HepG2 (cell line): ENCODE measurements at regions not wholly inside any gene's neighbourhood (a gene's known extent, or its start where the extent isn't known, plus 50 kb on each side); places are given as distances from the start of the nearest gene placed in this dataset.

Experiments
- ATAC-seq: fragments of 200-7000 bp; cut with Tn5 transposase; 3 replicates; pipeline ENCODE4 v1.9.1; 2020; ENCODE audit warnings: mild to moderate bottlenecking, moderate library complexity
- BruUV-seq: library from RNA; stranded (reverse); fragments of 400-500 nt; replicated peaks from 2 replicates; lab custom pipeline; 2021; lab: Mats Ljungman, UMichigan
- CTCF ChIA-PET: fragments of 300-600 bp; formaldehyde crosslinking; extraction: SDS; loops from one replicate; lab custom pipeline; 2021; ENCODE audit warnings: low total read pairs, inconsistent platforms, low intra/inter-chr PET ratio; lab: Yijun Ruan, JAX
- POLR2A ChIA-PET: fragments of 350-600 bp; sonication (Branson Sonifier 250); formaldehyde crosslinking; loops from one replicate; lab custom pipeline; 2020; ENCODE audit warnings: antibody characterized with exemption, inconsistent platforms; lab: Yijun Ruan, JAX
- DNase-seq: peaks from one replicate; pipeline ENCODE4 v3.0.0-alpha.2; 2015; ENCODE audit warnings: low spot score
- FAIRE-seq: peaks from 3 replicates; lab custom pipeline; 2011; peaks lifted over from hg19 to GRCh38; lab: Jason Lieb, UNC
- H2AFZ ChIP-seq: one replicate; pipeline ENCODE4 v1.6.1; 2011; ENCODE audit warnings: low read length, inconsistent platforms
- H3K27ac ChIP-seq: fragments of 300-600 bp; 3 replicates; pipeline ENCODE4 v1.8.0; 2011; ENCODE audit warnings: mixed run types, mild to moderate bottlenecking, mixed read lengths, low read length, inconsistent platforms; ENCODE audit not compliant: insufficient read depth; ENCODE audit errors: extremely low read length
- H3K27me3 ChIP-seq, 2 experiments: fragments of 200-600 bp in 1 of 2; 2 replicates in 1 of 2; 3 replicates in 1 of 2; pipeline versions ENCODE4 v1.6.0 to v1.8.0; 2011; ENCODE audit warnings: low read length in 2 of 2, mild to moderate bottlenecking in 2 of 2, moderate library complexity in 2 of 2, inconsistent platforms in 1 of 2; ENCODE audit not compliant: insufficient read depth in 2 of 2, control insufficient read depth in 1 of 2
- H3K36me3 ChIP-seq, 2 experiments: fragments of 200-600 bp in 1 of 2; replicated peaks in 1 of 2; 2 replicates in 1 of 2; 3 replicates in 1 of 2; pipeline versions ENCODE4 v1.5.1 to v1.8.0; 2011; ENCODE audit warnings: low read length in 2 of 2, inconsistent platforms in 1 of 2; ENCODE audit not compliant: insufficient read depth in 2 of 2, control insufficient read depth in 1 of 2
- H3K4me1 ChIP-seq: 2 replicates; pipeline ENCODE4 v1.5.1; 2012; ENCODE audit warnings: low read length, inconsistent platforms; ENCODE audit not compliant: insufficient read depth
- H3K4me2 ChIP-seq: 2 replicates; pipeline ENCODE4 v1.6.0; 2011; ENCODE audit warnings: low read depth, low read length, inconsistent platforms
- H3K4me3 ChIP-seq, 3 experiments: fragments of 200-600 bp in 1 of 3; sonication (generic), shearing (Covaris generic) in 1 of 3; replicated peaks in 1 of 3; 2 replicates each; pipeline ENCODE4 v1.5.1; 2011 to 2016; ENCODE audit warnings: low read length in 3 of 3, inconsistent platforms in 2 of 3, low read depth in 2 of 3, mild to moderate bottlenecking in 2 of 3, control low read depth in 1 of 3, mixed read lengths in 1 of 3; ENCODE audit not compliant: insufficient read depth in 1 of 3
- H3K79me2 ChIP-seq: one replicate; pipeline ENCODE4 v1.6.1; 2011; ENCODE audit warnings: low read length, inconsistent platforms; ENCODE audit not compliant: insufficient read depth
- H3K9ac ChIP-seq: 2 replicates; pipeline ENCODE4 v1.6.0; 2011; ENCODE audit warnings: mild to moderate bottlenecking, low read depth, low read length, inconsistent platforms; ENCODE audit not compliant: insufficient read depth
- H3K9me3 ChIP-seq: 2 replicates; pipeline ENCODE4 v1.5.1; 2012; ENCODE audit warnings: mild to moderate bottlenecking, low read length
- H4K20me1 ChIP-seq: 2 replicates; pipeline ENCODE4 v1.6.0; 2011; ENCODE audit warnings: inconsistent platforms, mild to moderate bottlenecking, low read length, moderate library complexity; ENCODE audit not compliant: insufficient read depth
- CCDC6 ChIP-seq: sonication (generic); formaldehyde crosslinking; IDR thresholded peaks from 2 replicates; pipeline ENCODE4 v1.8.1; 2022; ENCODE audit warnings: mild to moderate bottlenecking, missing genetic modification reagents, moderate library complexity
- CEBPB ChIP-seq: IDR thresholded peaks from 2 replicates; pipeline ENCODE4 v1.6.1; 2011; ENCODE audit warnings: low read depth, low read length, improper control_type of control experiment, borderline replicate concordance
- FOXP4 ChIP-seq: sonication (generic); formaldehyde crosslinking; IDR thresholded peaks from 2 replicates; pipeline ENCODE4 v1.4.0; 2020; ENCODE audit warnings: missing genetic modification reagents
- GLI4 ChIP-seq: sonication (generic); formaldehyde crosslinking; IDR thresholded peaks from 2 replicates; pipeline ENCODE4 v1.5.1; 2020; ENCODE audit warnings: missing genetic modification reagents, mild to moderate bottlenecking, moderate library complexity, borderline replicate concordance
- ZBTB39 ChIP-seq: sonication (generic); formaldehyde crosslinking; IDR thresholded peaks from 2 replicates; pipeline ENCODE4 v1.5.0; 2020; ENCODE audit warnings: missing genetic modification reagents
- ZBTB49 ChIP-seq: sonication (generic); formaldehyde crosslinking; IDR thresholded peaks from 2 replicates; pipeline ENCODE4 v1.4.0; 2020; ENCODE audit warnings: missing genetic modification reagents, borderline replicate concordance
- ZNF12 ChIP-seq: sonication (generic); formaldehyde crosslinking; IDR thresholded peaks from 2 replicates; pipeline ENCODE4 v1.5.0; 2020; ENCODE audit warnings: missing genetic modification reagents
- ZNF235 ChIP-seq: sonication (generic); formaldehyde crosslinking; IDR thresholded peaks from 2 replicates; pipeline ENCODE4 v1.8.1; 2023; ENCODE audit warnings: mild to moderate bottlenecking, missing genetic modification reagents, borderline replicate concordance
- ZNF496 ChIP-seq: sonication (generic); formaldehyde crosslinking; IDR thresholded peaks from 2 replicates; pipeline ENCODE4 v1.8.1; 2023; ENCODE audit warnings: mild to moderate bottlenecking, moderate library complexity, missing genetic modification reagents; ENCODE audit not compliant: insufficient replicate concordance
- ZNF768 ChIP-seq: sonication (generic); formaldehyde crosslinking; IDR thresholded peaks from 2 replicates; pipeline ENCODE4 v1.4.0; 2020; ENCODE audit warnings: missing genetic modification reagents
- WGBS: methylation state at CpG from one replicate; pipeline ENCODE4 v1.1.6; 2017; ENCODE audit warnings: low lambda C conversion rate; 5-methylcytosine and 5-hydroxymethylcytosine counted together
- in situ Hi-C: cut with HindIII; loops from 2 replicates; pipeline ENCODE4 v1.10.0; 2017; ENCODE audit warnings: low pct_unique_long_range_greater_than_20kb; ENCODE audit not compliant: extremely low pct_ligation_motif_present
- intact Hi-C: fragments of 100-400 bp; cut with micrococcal nuclease; formaldehyde crosslinking; loops from one replicate; pipeline ENCODE4 v1.10.0; 2022; ENCODE audit not compliant: unreplicated experiment

DNA sequence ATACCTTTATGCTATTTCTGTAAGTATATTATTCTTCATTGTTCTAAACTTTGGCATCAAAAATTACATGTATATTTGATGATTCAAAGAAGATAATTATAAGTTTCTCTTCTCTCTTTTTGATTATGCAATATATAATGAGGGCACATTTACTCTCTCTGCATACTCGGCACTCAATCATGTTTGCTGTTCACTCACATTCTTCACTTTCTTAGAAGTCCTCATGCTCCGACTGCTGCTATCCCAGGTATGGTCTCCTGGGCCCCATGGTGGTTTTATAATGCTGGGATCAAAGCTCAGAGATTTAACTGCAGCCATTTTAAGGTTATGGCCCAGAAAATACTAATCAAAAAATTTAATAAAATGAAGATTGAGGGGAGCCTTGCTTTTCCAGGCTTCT is 529.7 kb upstream of the IL12A start:
- no peak for DNase-seq
- Histone ChIP-seq H2AFZ (no peak overlapping the region), H3K79me2 (no peaks in the 10 kb centered on the region), H3K27ac (no peak overlapping the region), H3K36me3 (no peaks in the 10 kb centered on the region), H3K4me3 (no peak overlapping the region), H3K9ac (no peak overlapping the region), H3K4me1 (no peaks in the 10 kb centered on the region), H4K20me1 (no peaks in the 10 kb centered on the region)
- no TSS peak for BruUV-seq
- in situ Hi-C loops, result no loop called here
- POLR2A ChIA-PET, result no interaction called here
- WGBS, result 2% methylated on average over 2 of the region's 2 CpGs
- ATAC-seq, result no peak
- TF ChIP-seq ZBTB39 (no peak), CEBPB (0 out of 2 replicates have a peak, but pooled peaks have one; percentile 6)
- TF ChIP-seq, all 625 proteins: peak for 1
- Histone ChIP-seq H3K4me2 (no peak overlapping the region), H3K9me3 (no peaks in the 10 kb centered on the region), H3K27me3 (peaks cover 0 to under 1% of the 10 kb centered on the region in 2 experiments; a peak in 1 of 5 replicates)
- intact Hi-C loops, result no loop called here
- FAIRE-seq, result no peak
- CTCF ChIA-PET, result no interaction called here

- intact Hi-C loops (no loop called here), in situ Hi-C loops (no loop called here)
- POLR2A ChIA-PET, result no interaction called here
- ATAC-seq (no peak), FAIRE-seq (no peak), DNase-seq (no peak)
- H3K27me3 ChIP-seq, result no peaks in the 10 kb centered on the region
- no TSS peak for BruUV-seq
- H3K36me3 ChIP-seq, result no peaks in the 10 kb centered on the region
- H3K9ac ChIP-seq, result no peak overlapping the region
- no peak overlapping the region for H3K4me3 ChIP-seq
- WGBS, result 0% methylated on average over 4 of the region's 4 CpGs
- H3K27ac ChIP-seq, result no peak overlapping the region
- no peak overlapping the region for H3K4me2 ChIP-seq
- CTCF ChIA-PET, result no interaction called here
- no peaks in the 10 kb centered on the region for H3K79me2 ChIP-seq
- no peaks in the 10 kb centered on the region for H3K4me1 ChIP-seq
- no peaks in the 10 kb centered on the region for H3K9me3 ChIP-seq
- no peak overlapping the region for H2AFZ ChIP-seq
- no peaks in the 10 kb centered on the region for H4K20me1 ChIP-seq
- TF ChIP-seq ZBTB49 (CRISPR knock-in tag) (no peak), ZNF12 (CRISPR knock-in tag) (no peak), ZNF496 (CRISPR knock-in tag) (no peak), ZNF235 (CRISPR knock-in tag) (no peak), ZNF768 (CRISPR knock-in tag) (no peak), GLI4 (no peak), FOXP4 (CRISPR knock-in tag) (no peak), CCDC6 (CRISPR knock-in tag) (no peak)
Observed at GRCh38 chr3:159472611-159473010, 516.0 kb upstream of the IL12A start.
